ENCODE measurements at regions not wholly inside any gene's neighbourhood (a gene's known extent, or its start where the extent isn't known, plus 50 kb on each side); places are given as distances from the start of the nearest gene placed in this dataset.
"Not testable (repeated sequence)": the region's sequence is repeated elsewhere in the genome, so short reads cannot be mapped to it uniquely, and the experiment has no call there.

GRCh38 chr5:32928761-32929160 lies 217.6 kb downstream of the NPR3 start:
- peak; percentile 18 for DNase-seq (ENCODE audit: low read depth)

- not testable (repeated sequence) for DNase-seq (ENCODE audit: low read depth)
Observed at GRCh38 chr5:32931438-32931837, 220.3 kb downstream of the NPR3 start.

GRCh38 chr5:32932241-32932935 lies 221.3 kb downstream of the NPR3 start:
- DNase-seq (ENCODE audit: low read depth), result no peak

DNA sequence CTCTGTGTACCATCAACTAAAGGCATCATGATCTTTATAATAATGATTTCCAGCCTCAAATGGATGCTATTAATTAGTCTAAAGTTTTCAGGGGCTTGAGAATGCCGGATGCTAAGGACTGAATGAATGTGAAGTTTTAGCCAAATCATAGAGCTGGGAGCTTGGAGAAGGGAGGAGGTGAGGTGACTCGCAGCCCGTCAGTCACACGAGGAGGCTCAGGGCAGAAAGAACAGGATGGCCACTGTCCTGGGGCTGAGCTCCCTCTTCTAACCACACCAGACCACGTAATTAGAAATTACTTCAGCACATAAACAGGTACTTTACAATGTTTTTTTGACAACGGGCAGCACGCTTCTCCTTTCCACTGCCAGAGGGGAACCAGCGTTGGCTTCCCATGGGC lies 222.6 kb downstream of the NPR3 start:
- DNase-seq (ENCODE audit: low read depth), result no peak

- no peak for DNase-seq (ENCODE audit: low read depth)
Observed at GRCh38 chr5:32934529-32934928, 223.4 kb downstream of the NPR3 start.

GRCh38 chr5:32935283-32935682 lies 224.2 kb downstream of the NPR3 start:
- no peak for DNase-seq (ENCODE audit: low read depth)

GRCh38 chr5:32936329-32936728 lies 225.2 kb downstream of the NPR3 start:
- no peak for DNase-seq (ENCODE audit: low read depth)

- DNase-seq (ENCODE audit: low read depth), result peak; percentile 36
Observed at GRCh38 chr5:32942225-32942989, 231.3 kb downstream of the NPR3 start.

GRCh38 chr5:32949286-32949970 lies 238.3 kb downstream of the NPR3 start:
- peak; percentile 34 for DNase-seq (ENCODE audit: low read depth)

DNA sequence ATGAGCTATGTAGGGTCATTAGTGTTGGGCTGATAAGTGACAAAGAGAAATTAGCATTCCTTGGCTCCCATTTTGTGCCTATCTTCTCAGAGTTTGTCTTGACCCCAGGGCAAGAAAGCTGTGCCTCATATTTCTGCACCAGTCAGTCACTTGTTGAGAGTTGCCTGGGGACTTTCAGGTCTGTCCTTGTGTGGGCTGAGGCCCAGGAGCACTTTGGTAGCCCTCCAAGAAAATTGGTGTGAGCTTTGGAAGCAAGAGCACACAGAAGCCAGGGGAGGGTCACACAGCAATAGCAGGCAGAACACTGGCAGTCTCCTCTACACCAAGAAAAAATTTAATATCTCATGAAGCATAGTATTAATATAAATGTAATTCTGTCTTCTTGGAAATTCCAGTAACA lies 239.9 kb downstream of the NPR3 start:
- DNase-seq (ENCODE audit: low read depth), result no peak

GRCh38 chr5:32951878-32952277 lies 240.8 kb downstream of the NPR3 start:
- DNase-seq (ENCODE audit: low read depth), result no peak

GRCh38 chr5:32952421-32952820 lies 241.3 kb downstream of the NPR3 start:
- DNase-seq (ENCODE audit: low read depth), result not testable (repeated sequence)

GRCh38 chr5:32953694-32954093 lies 242.6 kb downstream of the NPR3 start:
- no peak for DNase-seq (ENCODE audit: low read depth)

GRCh38 chr5:32955814-32956213 lies 244.7 kb downstream of the NPR3 start:
- no peak for DNase-seq (ENCODE audit: low read depth)

- no peak for DNase-seq (ENCODE audit: low read depth)
Observed at GRCh38 chr5:32960340-32961058, 249.4 kb downstream of the NPR3 start.

- no peak for DNase-seq (ENCODE audit: low read depth)
Observed at GRCh38 chr5:32961059-32961415, 249.9 kb downstream of the NPR3 start.

DNA sequence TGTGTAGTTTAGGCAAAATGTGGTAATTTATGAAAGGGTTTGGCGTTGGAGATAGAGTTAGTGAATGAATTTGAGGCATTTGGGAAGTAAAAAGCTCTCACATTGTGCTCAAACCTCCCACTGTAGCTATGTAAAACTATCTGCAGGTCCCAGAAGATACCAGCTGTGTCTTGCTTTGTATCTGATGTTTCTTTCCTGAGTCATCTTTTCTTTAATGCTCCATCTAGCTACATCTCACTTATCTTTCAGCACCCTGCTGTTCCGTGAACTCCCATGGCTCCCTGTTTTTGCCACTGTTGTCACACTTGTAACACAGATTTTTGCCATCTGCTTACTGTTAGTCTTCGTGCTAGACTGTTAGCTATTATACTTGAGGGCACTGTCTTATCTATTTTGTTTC lies 253.1 kb downstream of the NPR3 start:
- DNase-seq (ENCODE audit: low read depth), result peak; percentile 45

DNA sequence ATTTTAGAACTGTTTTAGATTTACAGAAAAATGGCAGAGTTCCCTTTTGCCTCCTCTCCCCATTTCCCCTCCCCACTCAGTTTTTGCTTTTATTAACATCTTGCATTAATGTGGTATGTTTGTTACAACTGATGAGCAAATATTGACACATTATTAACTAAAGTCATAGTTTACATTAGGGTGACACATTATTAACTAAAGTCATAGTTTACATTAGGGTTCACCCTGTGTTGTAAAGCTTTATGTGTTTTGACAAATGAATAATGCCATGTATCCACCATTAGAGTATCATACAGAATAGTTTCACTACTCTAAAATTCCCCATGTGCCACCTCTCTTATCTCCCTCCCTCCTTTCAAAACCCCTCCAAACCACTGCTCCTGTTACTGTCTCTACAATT lies 262.5 kb downstream of the NPR3 start:
- DNase-seq (ENCODE audit: low read depth), result no peak

DNA sequence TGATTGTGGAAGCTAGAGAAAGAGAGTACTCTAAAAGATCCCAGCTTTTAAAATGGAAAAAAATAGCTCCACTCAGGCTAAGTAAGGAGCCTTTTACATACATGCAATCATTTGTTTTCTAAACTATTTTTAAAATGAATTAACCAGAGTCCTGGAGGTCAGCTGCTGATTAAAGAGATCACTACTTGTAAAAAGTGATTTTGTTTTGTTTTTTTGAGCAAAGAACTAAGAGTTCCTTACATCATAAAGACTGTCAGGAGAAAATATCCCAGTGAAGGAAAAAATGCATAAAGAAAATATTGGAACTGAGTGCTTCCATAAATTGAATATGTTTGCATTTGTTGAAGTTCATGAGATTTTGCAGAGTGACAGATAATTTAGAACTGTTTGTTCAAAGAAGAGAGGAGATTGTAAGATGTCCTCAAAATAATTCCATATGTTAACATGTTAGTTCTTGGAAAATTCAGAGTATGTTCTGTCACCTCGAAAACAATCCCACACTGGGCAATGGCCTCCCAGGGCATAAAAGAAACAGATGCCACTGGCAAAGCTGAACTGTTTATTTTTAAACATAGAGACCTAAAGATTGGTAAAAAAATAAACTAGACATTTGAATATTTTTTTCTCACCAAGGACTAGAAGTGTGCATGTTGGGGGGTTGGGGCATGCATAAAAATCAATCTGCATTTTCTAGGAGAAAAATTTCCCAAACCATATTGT lies 264.7 kb downstream of the NPR3 start:
- no peak for DNase-seq (ENCODE audit: low read depth)

DNA sequence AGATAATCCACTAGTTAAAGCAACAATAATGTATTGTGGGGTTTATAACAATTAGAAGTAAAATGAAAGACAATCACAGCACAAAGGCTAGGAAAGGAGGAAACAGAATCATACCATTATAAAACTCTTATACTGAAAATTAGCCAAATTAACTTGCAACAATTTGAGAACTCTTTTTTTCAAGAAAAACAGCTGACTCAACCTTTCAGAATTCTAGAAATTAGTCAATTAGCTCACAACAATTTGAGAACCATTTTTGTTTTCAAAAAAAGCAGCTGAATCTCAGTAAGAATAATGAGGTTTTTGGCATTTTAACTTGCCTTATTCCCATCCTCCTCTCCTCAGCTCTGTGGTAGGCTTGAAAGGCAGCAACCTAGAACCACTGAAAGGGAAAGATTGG lies 269.9 kb downstream of the NPR3 start:
- DNase-seq (ENCODE audit: low read depth), result no peak

GRCh38 chr5:32984851-32985610 lies 273.9 kb downstream of the NPR3 start:
- peak; percentile 54 for DNase-seq (ENCODE audit: low read depth)

Measured in RPMI7951 (cell line).